ENCODE measurements at regions not wholly inside any gene's neighbourhood (a gene's known extent, or its start where the extent isn't known, plus 50 kb on each side); places are given as distances from the start of the nearest gene placed in this dataset.

- DNase-seq = peak; percentile 67
These were observed 58.1 kb upstream of the DYNAP start for GRCh38 chr18:54532962-54533361.
